NCI-H1417 treated with DMSO at 0.1 percent for 48 hours (cell line): ENCODE measurements at regions not wholly inside any gene's neighbourhood (a gene's known extent, or its start where the extent isn't known, plus 50 kb on each side); places are given as distances from the start of the nearest gene placed in this dataset.

Experiments used
- DNase-seq: peaks from one replicate; lab custom pipeline; 2025; lab: John Stamatoyannopoulos, UW

DNA sequence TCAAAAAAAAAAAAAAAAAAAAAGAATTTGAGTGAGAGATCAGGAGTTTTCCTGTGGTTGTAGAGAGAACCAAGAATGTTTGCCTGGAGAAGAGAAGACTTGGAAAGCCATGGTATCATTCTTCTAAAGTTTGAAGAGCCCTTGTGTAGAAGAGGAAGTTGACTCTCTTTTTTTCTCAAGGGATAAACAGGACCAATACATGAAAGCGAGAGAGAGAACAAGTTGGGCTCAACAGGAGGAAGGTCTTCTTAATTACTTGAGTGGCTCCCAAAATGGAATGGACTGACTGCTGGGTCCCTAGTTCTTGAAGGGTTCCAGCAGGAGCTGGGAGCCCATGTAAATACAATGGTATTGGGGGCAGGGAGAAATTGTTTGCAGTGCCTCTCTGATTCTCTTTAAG lies 173.3 kb upstream of the ADO start:
- DNase-seq: no peak

DNA sequence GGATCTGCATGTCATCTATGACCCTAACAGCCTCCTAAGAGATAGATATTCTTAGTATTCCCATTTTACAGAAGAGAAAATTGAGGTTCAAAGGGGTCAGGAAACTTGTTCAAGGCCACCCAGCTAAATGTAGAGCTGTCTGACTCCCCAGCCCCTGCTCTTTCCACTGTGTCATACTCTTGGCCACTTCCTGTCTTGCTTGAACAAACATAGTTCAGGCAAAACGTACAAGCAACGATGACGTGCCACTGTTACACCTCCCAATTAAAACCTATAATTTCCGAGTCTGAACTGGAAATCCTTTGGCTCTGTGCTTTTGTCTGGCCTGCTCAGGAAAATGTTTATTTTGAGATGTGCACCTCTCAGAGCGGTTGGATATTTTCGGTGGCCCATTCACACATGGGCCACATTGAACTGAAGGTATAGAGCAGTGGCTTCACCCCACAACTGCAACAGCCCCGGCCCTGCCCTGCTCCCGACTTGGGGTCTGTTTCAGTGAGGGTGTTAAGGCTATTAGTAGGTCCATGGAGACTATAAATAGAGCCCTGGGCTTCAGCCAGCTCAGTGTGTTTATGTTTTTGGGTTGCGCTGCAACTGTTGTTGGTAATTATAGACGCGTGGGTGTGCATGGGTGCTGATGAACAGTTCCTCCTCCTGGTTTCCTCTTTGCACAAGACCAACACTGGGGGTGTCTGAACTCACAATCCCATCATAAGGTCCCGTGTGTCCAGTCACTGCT lies 172.3 kb upstream of the ADO start:
- DNase-seq: no peak

GRCh38 chr10:62633976-62634375 lies 170.5 kb upstream of the ADO start:
- DNase-seq: no peak

GRCh38 chr10:62634576-62634975 lies 169.9 kb upstream of the ADO start:
- no peak for DNase-seq

GRCh38 chr10:62635127-62635526 lies 169.4 kb upstream of the ADO start:
- no peak for DNase-seq

DNA sequence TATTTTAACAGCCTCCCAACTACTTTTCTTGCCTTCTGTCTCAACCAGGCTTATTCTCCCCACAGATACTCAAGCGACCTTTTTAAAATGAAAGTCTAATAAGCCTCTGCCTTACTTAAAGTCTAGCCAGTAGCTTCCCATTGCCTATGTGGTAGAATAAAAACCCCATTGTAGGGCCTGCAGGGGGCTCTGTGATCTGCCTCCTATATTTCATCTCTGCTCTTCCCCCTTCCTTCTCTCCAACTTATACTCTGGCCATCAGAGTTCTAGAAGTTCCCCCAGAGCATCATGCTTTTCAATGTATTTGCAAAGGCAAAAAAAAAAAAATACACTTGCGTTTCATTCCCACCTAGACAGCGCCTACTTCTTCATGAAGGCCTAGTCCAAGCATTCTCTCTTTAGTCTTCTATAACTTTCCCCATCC lies 167.7 kb upstream of the ADO start:
- DNase-seq: no peak

GRCh38 chr10:62637249-62638061 lies 167.1 kb upstream of the ADO start:
- no peak for DNase-seq

- no peak for DNase-seq
These were observed 166.4 kb upstream of the ADO start for GRCh38 chr10:62638062-62638477.

- DNase-seq: no peak
These were observed 165.4 kb upstream of the ADO start for GRCh38 chr10:62639144-62639543.

DNA sequence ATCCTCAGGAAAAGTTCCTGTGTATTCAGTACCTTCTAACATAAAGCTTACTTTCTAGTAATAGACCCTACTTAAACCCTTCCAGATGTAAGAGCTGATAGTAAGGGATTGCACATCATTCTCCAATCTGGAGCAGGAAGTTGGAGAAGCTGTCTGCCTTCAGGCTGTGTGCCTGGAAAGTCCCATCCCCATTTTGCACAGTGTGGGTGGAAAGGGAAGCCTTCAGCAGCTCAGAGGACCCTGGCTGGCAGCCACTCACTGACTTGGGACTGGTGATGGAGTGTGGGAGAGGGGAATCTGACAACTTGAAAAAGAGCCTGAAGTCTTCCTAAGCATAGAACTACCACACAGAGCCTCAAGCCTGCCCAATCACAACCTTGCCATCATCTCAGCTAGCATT lies 164.1 kb upstream of the ADO start:
- no peak for DNase-seq

GRCh38 chr10:62643606-62644587 lies 160.6 kb upstream of the ADO start:
- no peak for DNase-seq

- no peak for DNase-seq
These were observed 157.0 kb upstream of the ADO start for GRCh38 chr10:62647375-62648092.

GRCh38 chr10:62648921-62649320 lies 155.6 kb upstream of the ADO start:
- no peak for DNase-seq

GRCh38 chr10:62650411-62650810 lies 154.1 kb upstream of the ADO start:
- no peak for DNase-seq

DNA sequence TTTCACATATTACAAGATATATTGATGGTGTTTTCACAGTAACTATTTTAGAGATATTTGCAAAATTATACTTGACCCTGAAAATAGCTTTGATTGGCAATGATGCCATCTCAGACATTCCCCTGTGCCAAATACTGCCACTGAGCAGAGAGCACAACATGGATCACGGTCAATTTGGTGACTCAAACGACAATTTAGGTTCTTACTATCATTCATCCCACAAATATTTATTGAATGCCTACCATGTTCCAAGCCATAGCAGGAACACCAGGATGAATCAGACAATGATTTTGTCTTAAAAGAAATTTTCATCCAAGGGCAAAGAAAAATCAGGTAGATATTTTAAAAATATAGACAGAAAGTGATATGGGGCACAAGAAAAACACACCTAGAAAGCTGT lies 153.2 kb upstream of the ADO start:
- no peak for DNase-seq

DNA sequence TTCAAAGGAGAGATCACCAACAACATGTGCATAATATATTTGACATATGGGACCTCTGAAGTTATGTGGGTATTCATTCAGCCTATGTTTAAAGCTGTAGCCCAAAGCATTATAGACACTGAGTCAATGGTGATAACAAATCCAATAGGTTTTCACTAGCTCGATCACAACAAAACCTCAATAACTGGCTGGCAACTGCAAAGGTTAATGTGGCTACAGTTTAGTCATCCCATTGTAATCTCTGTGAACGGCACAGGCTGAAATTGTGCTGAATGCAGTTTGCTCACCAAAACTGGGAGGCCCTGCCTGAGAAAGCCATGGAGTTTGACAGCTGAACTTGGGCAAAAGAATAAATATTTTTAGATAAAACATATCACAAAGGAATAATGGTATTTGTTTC lies 152.4 kb upstream of the ADO start:
- no peak for DNase-seq

- DNase-seq: no peak
These were observed 152.0 kb upstream of the ADO start for GRCh38 chr10:62652564-62652963.

GRCh38 chr10:62653254-62653653 lies 151.3 kb upstream of the ADO start:
- no peak for DNase-seq

DNA sequence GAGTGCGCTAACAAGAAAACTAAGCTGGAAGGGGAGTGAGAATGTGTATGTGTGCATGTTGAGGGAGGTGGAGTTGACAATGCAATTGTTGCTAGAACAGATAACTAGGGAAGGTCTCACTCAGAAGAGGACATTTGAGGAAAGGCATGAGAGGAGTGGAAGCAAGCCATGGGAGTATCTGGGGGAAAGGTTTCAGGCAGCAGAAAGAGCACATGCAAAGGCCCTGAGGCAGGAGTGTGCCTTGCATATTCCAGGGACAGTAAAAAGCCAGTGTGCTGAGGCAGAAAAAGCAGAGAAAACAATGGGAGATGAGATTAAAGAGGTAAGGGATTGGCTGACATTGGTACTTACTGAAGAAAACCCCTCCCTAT lies 149.6 kb upstream of the ADO start:
- no peak for DNase-seq

GRCh38 chr10:62655337-62655994 lies 149.1 kb upstream of the ADO start:
- no peak for DNase-seq

DNA sequence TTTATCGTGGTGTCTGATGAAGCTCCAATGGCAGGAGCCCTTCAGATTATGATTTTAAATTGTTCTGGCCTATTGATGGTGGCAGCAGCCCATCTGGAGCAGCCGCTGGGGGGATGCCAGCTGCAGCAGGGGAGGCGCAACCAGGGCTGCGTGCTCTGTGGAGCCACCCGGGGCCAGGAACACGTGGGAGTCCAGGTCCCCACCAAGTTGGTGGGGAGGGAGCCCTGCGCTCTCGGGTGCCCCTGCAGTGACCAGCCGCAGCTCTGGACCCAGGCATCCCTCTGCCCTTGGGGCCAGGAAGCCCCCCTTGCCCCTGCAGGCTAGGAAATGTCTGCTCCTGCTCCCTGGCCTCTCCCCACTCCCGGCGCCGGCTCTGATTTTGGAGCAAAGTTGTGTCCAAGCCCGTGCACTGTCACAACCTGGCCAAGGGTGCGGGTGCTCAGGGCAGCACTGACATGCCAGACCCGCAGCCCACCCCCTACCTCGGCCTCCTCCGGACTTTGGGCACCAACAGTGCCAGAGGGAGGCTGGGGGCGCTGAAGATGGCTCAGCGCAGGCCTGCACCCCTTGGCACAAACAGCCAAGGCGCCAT lies 147.2 kb upstream of the ADO start:
- no peak for DNase-seq
